ENCODE measurements at regions not wholly inside any gene's neighbourhood (a gene's known extent, or its start where the extent isn't known, plus 50 kb on each side); places are given as distances from the start of the nearest gene placed in this dataset.
"Not testable (repeated sequence)": the region's sequence is repeated elsewhere in the genome, so short reads cannot be mapped to it uniquely, and the experiment has no call there.

DNA sequence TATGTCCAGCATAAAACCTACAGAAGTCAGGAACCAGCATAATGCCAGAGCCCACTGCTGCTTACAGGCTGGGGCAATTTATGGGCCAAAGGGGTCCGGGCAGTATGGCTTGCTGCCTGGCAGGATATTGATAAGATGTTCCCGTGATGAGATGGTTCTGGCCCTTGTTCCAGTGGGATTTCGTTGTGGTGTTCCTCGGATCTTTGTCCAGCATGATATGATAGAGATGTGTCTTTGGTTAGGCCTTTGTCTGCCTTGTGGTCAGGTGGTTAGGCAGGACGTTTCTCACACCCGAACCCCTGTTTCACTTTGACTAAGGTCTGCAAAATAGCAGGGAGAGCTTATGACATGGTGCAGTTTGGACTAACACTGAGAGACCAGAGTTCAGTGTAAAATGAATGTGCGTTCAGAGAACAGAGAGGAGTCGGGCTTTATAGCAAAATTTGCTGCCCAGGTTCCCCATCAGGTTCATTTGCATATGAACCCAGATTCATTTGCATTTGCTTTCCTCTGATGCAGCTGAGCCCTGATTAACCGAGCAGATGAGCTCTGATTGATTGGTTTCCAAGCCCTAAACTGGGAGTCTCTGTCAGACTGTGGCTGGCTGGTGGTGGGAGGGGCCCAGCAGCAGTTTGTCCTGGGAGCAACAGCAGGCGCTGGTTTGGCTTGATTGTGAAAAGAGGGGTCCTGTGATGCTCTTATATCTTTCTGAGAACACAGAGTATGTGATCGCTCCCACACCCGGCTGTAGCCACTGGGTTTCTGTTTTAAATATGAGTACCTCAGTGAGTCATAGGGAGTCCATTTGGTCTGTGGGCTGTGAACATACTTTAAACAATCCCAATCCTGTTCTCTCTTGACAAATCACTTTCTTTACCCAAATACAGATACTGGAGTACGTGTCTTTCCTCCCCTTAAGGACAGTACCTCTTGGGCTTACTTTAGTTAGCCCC is 156.3 kb upstream of the PZP start:
- peak; percentile 3 for DNase-seq

DNA sequence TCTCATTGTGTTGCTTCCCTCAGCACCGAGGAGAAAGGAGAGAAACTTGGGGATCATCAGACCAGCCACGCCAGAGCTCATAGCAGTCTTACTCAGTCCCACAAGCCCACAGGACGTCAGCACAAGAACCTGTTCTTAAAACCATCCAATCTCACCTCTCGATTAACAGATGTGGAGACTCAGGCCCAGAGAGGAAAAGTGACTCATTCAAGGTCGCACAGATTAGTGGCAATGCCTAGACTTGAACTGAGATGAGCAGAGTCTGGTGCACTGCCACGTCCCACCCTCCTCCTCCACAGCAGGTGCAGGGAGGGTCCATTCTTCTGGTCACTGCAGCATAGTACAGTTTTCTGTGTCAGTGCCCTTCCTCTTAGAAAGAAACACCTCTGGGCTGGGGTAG is 154.9 kb upstream of the PZP start:
- DNase-seq: no peak

DNA sequence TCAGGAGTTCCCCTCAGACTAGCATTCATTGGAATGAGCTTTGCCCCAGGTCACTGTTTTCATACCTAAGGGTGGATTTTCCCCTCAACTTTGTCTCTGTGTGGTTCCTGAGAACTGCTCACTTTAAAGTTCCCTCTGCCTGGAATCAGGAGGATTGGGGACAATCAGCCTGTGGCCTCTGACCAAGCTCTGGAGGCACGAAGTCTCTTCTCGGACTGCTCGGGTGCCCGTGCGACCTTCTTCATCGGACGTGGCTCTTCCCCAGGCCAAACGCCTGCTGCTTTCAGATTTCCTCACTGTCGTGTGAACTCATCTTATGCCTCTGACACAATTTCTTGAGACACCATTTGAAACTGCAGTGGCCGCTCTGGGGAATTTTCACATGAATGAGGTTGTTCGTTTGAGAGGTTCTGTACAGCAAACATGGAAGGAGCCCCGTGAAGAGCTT is 153.7 kb upstream of the PZP start:
- no peak for DNase-seq

DNA sequence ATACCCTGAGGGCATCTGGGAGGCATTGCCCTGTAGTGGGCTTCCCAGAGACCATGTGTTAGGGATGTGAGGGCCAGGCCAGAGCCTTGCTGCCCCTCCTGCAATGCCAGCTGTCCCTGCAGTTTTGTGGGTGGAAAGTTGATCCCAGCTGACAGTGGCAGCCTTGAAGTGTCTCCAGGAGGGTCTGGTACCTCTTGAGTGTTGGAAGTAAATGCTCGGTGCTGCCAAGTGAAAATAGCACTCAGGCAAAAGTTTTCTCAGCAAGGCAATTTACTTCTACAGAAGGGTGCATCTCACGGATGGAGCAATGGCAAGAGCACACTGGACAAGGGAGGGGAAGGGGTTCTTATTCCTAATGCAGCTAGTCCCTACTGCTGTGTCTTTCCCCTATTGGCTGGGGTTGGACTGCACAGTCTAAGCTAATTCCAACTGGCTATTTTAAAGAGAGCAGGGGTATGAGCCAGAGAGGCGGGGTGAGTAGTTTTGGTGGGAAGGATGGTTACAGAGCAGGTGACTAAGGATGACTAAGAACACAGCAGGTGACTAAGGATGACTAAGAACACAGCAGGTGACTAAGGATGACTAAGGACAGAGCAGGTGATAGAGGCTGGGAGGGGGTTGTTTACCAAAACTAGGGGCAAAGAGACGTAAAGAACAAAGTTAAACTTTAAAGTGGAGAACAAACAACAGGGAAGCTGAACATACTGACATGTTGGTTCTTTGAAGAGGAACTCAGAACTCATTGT is 146.0 kb upstream of the PZP start:
- DNase-seq: not testable (repeated sequence)

DNA sequence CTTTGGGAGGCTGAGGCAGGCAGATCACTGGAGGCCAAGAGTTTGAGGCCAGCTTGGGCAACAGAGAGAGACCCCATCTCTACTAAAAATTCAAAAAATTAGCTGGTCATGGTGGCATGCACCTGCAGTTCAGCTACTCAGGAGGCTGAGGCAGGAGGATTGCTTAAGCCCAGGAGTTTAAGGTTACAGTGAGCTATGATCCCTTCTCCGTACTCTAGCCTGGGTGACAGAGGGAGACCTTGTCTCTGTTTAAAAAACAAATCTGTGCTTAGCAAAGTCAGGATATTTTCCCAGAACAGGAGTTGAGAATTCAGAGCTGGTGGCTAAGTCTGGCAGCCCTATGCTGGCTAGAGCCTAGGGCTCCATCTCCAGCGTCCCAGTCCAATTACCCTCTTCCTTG is 142.9 kb upstream of the PZP start:
- no peak for DNase-seq

- DNase-seq: no peak
Measured at GRCh38 chr12:9349888-9350885, 142.0 kb upstream of the PZP start.

DNA sequence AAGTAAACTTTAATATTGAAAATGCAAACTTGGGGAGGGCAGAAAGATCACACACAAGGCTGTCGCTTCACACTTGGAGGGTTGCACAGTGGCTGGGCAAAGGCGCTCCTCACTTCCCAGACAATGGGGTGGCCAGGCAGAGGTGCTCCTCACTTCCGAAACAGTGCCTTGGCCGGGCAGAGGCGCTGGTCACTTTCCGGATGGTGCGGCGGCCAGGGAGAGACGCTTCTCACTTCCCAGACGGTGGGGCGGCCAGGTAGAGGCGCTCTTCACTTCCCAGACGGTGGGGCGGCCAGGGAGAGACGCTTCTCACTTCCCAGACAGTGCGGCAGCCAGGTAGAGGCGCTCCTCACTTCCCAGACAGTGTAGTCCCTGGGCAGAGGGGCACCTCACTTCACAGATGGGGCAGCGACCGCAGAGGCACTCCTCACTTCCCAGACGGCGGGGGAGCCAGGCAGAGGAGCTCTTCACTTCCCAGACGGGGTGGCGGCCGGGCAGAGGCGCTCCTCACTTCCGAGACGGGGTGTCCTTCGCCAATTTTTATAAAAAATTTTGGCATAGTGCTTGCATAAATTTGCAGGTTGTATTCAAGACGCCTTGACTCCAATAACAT is 140.8 kb upstream of the PZP start:
- no peak for DNase-seq

DNA sequence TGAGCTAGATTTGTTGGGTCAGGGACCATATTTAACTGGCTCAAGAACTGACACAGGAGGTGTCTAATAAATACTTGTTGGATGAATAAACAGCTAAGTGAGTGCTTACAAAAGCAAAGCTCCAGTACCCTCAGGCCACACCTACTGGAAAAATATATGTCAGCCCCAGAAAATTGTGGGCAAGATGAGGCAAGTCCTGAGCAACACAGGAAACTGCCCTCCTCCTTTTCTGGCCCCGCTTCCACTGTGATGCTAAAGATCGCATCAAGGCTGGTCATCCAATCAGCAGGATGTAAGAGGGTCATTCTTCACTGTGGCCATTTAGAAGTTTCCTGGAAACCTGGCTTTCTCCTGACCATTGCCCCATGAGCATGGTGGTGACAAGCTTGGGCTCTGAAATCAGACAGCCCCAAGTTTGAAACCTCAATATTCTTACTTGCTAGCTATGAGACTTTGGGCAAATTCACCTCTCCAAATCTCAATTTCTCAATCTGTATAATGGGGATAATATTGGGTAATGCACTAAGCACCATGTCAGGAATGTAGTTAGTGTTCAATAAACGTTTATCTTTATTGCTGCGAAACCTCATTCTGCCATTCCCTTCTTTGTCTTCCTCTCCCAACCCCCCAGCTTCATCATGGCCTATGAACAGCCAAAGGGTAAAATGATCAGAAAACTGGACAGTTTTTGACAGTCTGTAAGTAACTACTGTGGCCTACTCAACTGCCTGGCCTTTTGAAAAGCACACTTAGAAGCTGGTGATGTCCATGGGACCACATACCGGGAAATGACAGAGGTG is 139.3 kb upstream of the PZP start:
- no peak for DNase-seq

DNA sequence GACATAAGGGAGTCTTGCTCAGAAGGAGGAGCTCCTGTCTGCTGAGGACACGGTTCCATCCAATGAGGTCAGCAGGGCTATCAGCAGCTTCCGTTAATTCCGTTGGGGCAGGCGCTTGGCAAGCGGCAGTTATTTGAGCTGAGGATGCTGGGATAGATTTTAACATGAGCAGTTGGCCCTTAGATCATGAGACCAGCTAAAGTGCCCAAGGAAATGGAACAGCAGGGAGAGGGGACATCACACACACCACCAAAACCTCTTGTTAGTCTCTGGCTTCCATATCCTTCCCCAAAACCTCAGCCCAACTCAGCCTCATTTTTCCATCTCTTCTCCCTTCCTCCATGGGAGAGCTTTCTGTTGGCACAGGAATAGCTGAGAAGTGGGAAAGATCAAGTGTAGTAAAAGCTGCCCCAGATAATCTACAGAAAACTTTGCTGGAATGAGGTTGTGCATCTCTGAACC is 138.7 kb upstream of the PZP start:
- DNase-seq: no peak

DNA sequence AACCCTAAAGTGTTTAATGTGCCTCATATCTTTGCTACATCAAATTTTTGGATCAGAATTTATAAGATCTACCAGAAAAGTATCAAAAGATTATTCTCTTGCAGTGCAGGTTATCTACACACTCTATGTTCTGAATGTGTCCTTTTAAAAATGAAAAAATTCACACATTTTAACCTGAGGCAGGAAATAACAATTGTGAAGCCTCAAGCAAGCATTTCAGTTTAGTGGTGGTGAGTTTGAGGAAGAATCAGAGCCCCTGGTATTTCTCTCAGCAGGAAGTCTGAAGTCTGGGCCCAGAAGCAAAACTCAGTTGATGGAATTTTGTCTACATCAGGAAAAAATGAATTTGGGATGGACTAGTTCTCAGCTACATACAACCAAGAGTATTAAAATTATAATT is 137.0 kb upstream of the PZP start:
- DNase-seq: no peak

- no peak for DNase-seq
Measured at GRCh38 chr12:9344541-9344940, 136.3 kb upstream of the PZP start.

- DNase-seq: no peak
Measured at GRCh38 chr12:9343731-9344130, 135.5 kb upstream of the PZP start.

GRCh38 chr12:9342614-9343353 is 134.6 kb upstream of the PZP start:
- no peak for DNase-seq

GRCh38 chr12:9341260-9341585 is 133.0 kb upstream of the PZP start:
- DNase-seq: no peak

GRCh38 chr12:9340422-9341259 is 132.4 kb upstream of the PZP start:
- DNase-seq: no peak

- DNase-seq: no peak
Measured at GRCh38 chr12:9337656-9338055, 129.5 kb upstream of the PZP start.

GRCh38 chr12:9336375-9337011 is 128.3 kb upstream of the PZP start:
- DNase-seq: not testable (repeated sequence)

DNA sequence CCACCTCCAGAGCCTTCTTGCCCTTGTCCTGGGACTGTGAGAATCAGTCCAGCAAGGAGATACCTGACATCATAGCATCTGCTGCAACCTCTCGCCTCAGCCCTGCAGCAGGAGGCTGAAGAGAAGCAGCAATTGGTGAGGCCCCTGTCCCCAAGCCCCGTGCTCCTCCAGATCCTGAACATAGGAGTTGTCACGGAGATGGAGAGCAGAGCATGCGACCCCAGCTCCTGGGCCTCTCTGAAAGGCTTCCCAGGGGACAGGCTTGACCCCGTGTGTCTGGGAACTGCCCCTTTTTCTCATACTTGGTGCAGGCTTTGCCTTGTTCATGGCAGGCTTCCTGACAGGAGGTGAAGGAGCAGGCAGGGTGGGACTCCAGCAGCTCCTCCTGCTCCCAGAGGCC is 127.7 kb upstream of the PZP start:
- no peak for DNase-seq

GRCh38 chr12:9334964-9335363 is 126.8 kb upstream of the PZP start:
- DNase-seq: no peak

Data from activated CD4-positive, alpha-beta T cell treated with anti-CD3 and anti-CD28 coated beads for 4 hours (primary cell).